ENCODE measurements at regions not wholly inside any gene's neighbourhood (a gene's known extent, or its start where the extent isn't known, plus 50 kb on each side); places are given as distances from the start of the nearest gene placed in this dataset.

DNA sequence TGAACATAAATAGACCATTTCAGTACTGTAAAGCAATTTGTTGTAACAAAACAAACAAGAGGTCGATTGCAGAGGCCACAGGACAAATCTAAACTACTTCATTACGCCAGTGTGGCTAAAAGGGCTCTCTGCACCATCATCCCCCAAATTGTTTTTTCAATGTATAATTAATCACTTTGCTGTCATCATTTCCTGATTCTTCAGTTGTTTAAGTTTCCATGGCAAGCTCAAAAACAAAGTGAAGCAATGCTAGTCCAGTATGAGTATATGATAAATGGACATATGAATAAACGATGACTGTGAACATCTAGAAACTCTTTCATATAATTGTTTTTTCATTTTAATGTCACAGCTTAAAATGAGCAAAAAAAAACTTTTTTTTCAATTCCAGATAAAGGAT, 235.4 kb upstream of the FGF13 start (continued):
- no peak for TF ChIP-seq TCF12 (IDR thresholded peaks at IDR 0.05)
- no peak for TF ChIP-seq TCF12 (CRISPR knock-in tag; IDR thresholded peaks at IDR 0.05)
- no peak for TF ChIP-seq AKAP8 (CRISPR knock-in tag; IDR thresholded peaks at IDR 0.05)
- no peak for TF ChIP-seq NFYC (CRISPR knock-in tag; IDR thresholded peaks at IDR 0.05)
- no peak for TF ChIP-seq HOXA7 (CRISPR knock-in tag; IDR thresholded peaks at IDR 0.05)
- no peak for TF ChIP-seq BHLHE40 (IDR thresholded peaks at IDR 0.05; ENCODE audit: low read length)
- TF ChIP-seq ZSCAN5A (CRISPR knock-in tag; IDR thresholded peaks at IDR 0.05; ENCODE audit: borderline replicate concordance), result no peak
- no peak for TF ChIP-seq ZNF101 (CRISPR knock-in tag; IDR thresholded peaks at IDR 0.05; ENCODE audit: borderline replicate concordance, low read depth)
- TF ChIP-seq, protein P1, sequence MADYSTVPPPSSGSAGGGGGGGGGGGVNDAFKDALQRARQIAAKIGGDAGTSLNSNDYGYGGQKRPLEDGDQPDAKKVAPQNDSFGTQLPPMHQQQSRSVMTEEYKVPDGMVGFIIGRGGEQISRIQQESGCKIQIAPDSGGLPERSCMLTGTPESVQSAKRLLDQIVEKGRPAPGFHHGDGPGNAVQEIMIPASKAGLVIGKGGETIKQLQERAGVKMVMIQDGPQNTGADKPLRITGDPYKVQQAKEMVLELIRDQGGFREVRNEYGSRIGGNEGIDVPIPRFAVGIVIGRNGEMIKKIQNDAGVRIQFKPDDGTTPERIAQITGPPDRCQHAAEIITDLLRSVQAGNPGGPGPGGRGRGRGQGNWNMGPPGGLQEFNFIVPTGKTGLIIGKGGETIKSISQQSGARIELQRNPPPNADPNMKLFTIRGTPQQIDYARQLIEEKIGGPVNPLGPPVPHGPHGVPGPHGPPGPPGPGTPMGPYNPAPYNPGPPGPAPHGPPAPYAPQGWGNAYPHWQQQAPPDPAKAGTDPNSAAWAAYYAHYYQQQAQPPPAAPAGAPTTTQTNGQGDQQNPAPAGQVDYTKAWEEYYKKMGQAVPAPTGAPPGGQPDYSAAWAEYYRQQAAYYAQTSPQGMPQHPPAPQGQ (CRISPR knock-in tag; IDR thresholded peaks at IDR 0.05; ENCODE audit: borderline replicate concordance), result no peak
- no peak for TF ChIP-seq MAFF (IDR thresholded peaks at IDR 0.05; ENCODE audit: low read depth, low read length)
- no peak for TF ChIP-seq TEAD2 (CRISPR knock-in tag; IDR thresholded peaks at IDR 0.05)
- no peak for TF ChIP-seq ZNF605 (CRISPR knock-in tag; IDR thresholded peaks at IDR 0.05)

DNA sequence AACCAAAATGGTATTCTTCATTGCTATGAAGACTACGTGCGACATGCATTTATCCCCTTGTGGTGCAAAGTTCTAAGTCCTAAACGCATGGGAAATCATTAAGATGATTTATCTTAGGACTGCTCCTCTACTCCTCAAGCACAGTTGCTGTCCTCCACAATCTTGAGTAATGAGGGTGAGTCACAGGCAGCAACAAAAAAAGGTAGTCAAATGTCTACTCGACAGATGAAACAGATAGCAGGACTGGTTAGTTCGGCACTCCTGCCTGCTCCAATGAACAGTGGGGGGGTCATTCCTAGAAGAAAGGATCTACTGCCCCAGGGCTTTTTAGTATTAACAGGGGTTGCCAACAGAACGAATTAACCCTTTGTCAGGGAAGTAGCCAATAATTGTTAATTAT, 233.7 kb upstream of the FGF13 start:
- Histone ChIP-seq H3K27ac (ENCODE audit: extremely low read length, insufficient read depth, low read length) (no peak overlapping the region), H3K4me3 (replicated peaks in 1 of 3; ENCODE audit: insufficient read depth in 1 of 3, low read depth in 2 of 3, low read length in 3 of 3) (no peak overlapping the region), H3K36me3 (replicated peaks in 1 of 2; ENCODE audit: control insufficient read depth in 1 of 2, insufficient read depth in 2 of 2, low read length in 2 of 2) (no peaks in the 10 kb centered on the region), H3K27me3 (ENCODE audit: control insufficient read depth in 1 of 2, insufficient read depth in 2 of 2, low read length in 2 of 2) (no peaks in the 10 kb centered on the region), H3K4me1 (ENCODE audit: insufficient read depth, low read length) (no peaks in the 10 kb centered on the region), H3K9ac (ENCODE audit: insufficient read depth, low read depth, low read length) (no peak overlapping the region), H4K20me1 (ENCODE audit: insufficient read depth, low read length) (no peaks in the 10 kb centered on the region), H3K79me2 (ENCODE audit: insufficient read depth, low read length) (no peaks in the 10 kb centered on the region), H2AFZ (ENCODE audit: low read length) (no peak overlapping the region), H3K4me2 (ENCODE audit: low read depth, low read length) (no peak overlapping the region), H3K9me3 (ENCODE audit: low read length) (peaks cover 16% of the 10 kb centered on the region)
- ChIA-PET CTCF (ENCODE audit: low intra/inter-chr PET ratio, low total read pairs) (no interaction called here), POLR2A (no interaction called here)
- intact Hi-C loops (cut with micrococcal nuclease; ENCODE audit: unreplicated experiment), result no loop called here
- BruUV-seq (replicated peaks), result no TSS peak
- no peak for ATAC-seq
- in situ Hi-C loops (cut with HindIII; ENCODE audit: extremely low pct_ligation_motif_present, low pct_unique_long_range_greater_than_20kb), result no loop called here
- TF ChIP-seq ZNF670 (CRISPR knock-in tag; IDR thresholded peaks at IDR 0.05; ENCODE audit: borderline replicate concordance), result no peak
- WGBS (ENCODE audit: low lambda C conversion rate), result 60% methylated on average over 6 of the region's 6 CpGs
- no peak for FAIRE-seq
- DNase-seq (ENCODE audit: low spot score), result no peak

All from HepG2 (cell line).